ENCODE measurements at regions not wholly inside any gene's neighbourhood (a gene's known extent, or its start where the extent isn't known, plus 50 kb on each side); places are given as distances from the start of the nearest gene placed in this dataset.

DNA sequence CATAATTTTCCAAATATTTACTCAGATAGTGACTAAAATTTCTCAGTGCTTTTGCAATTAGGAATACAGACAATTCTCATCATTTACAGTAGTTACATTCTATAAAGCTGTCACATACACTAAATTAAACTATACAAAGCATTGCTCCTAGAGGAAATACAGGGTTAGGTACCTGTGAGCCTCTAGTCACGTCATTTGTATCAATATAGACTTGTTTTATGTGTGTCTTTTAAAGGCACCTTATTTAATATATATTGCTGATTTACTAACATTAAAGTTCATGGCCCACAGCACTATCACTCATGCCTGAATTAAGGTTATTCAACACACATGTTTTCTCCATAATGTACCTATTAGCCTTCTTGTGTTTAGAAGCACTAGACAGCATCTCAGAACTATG lies 78.7 kb downstream of the PABPC4L start:
- TF ChIP-seq, protein P1, sequence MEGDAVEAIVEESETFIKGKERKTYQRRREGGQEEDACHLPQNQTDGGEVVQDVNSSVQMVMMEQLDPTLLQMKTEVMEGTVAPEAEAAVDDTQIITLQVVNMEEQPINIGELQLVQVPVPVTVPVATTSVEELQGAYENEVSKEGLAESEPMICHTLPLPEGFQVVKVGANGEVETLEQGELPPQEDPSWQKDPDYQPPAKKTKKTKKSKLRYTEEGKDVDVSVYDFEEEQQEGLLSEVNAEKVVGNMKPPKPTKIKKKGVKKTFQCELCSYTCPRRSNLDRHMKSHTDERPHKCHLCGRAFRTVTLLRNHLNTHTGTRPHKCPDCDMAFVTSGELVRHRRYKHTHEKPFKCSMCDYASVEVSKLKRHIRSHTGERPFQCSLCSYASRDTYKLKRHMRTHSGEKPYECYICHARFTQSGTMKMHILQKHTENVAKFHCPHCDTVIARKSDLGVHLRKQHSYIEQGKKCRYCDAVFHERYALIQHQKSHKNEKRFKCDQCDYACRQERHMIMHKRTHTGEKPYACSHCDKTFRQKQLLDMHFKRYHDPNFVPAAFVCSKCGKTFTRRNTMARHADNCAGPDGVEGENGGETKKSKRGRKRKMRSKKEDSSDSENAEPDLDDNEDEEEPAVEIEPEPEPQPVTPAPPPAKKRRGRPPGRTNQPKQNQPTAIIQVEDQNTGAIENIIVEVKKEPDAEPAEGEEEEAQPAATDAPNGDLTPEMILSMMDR (IDR thresholded peaks at IDR 0.05): no peak
- TF ChIP-seq POLR2A (IDR thresholded peaks at IDR 0.05): no peak
